Activated CD4-positive, alpha-beta T cell treated with anti-CD3 and anti-CD28 coated beads for 36 hours (primary cell): ENCODE measurements at regions not wholly inside any gene's neighbourhood (a gene's known extent, or its start where the extent isn't known, plus 50 kb on each side); places are given as distances from the start of the nearest gene placed in this dataset.

Source experiments
- ATAC-seq: fragments of 200-7000 bp; cut with Tn5 transposase; one replicate; pipeline ENCODE4 v1.10.0; 2021; ENCODE audit warnings: mild to moderate bottlenecking, moderate library complexity
- CTCF ChIA-PET: fragments of 350-600 bp; sonication (Branson Sonifier 250); formaldehyde crosslinking; loops from one replicate; lab custom pipeline; 2021; ENCODE audit warnings: antibody characterized with exemption; lab: Charles Lee
- POLR2A ChIA-PET: fragments of 350-600 bp; sonication (Branson Sonifier 250); formaldehyde crosslinking; loops from one replicate; lab custom pipeline; 2021; ENCODE audit warnings: antibody characterized with exemption, inconsistent platforms; lab: Charles Lee
- DNase-seq: peaks from one replicate; pipeline ENCODE4 v3.0.0-alpha.2; 2020
- H3K27ac Mint-ChIP-seq: one replicate; pipeline ENCODE4 v1.8.0; 2021; ENCODE audit warnings: mixed read lengths
- H3K27me3 Mint-ChIP-seq: one replicate; pipeline ENCODE4 v1.8.0; 2021; ENCODE audit warnings: mixed read lengths
- H3K36me3 Mint-ChIP-seq: one replicate; pipeline ENCODE4 v1.8.0; 2021; ENCODE audit warnings: low read depth, mixed read lengths
- H3K4me1 Mint-ChIP-seq: one replicate; pipeline ENCODE4 v1.8.0; 2021; ENCODE audit warnings: mixed read lengths
- H3K4me3 Mint-ChIP-seq: one replicate; pipeline ENCODE4 v1.8.0; 2021; ENCODE audit warnings: mild to moderate bottlenecking, moderate library complexity, mixed read lengths
- H3K9me3 Mint-ChIP-seq: one replicate; pipeline ENCODE4 v1.8.0; 2021; ENCODE audit warnings: low read depth, mixed read lengths
- intact Hi-C, 2 experiments: fragments of 100-400 bp; cut with DNase I in 1 of 2; cut with micrococcal nuclease in 1 of 2; formaldehyde crosslinking; loops; one replicate each; pipeline versions ENCODE4 v1.14.2 to v1.15.1; 2022 to 2024; cut with DNase I, micrococcal nuclease

- H3K4me3 Mint-ChIP-seq = no peak overlapping the region
- no peak overlapping the region for H3K27ac Mint-ChIP-seq
- intact Hi-C loops = loop anchor here in 1 of 2 experiments (5.0 kb wide), 1 partner anchor 1267 kb away; no protein-coding TSS in a partner anchor
- H3K4me1 Mint-ChIP-seq = no peaks in the 10 kb centered on the region
- H3K36me3 Mint-ChIP-seq = no peaks in the 10 kb centered on the region
- ChIA-PET CTCF (interaction anchor here (0.6 to 1.5 kb wide), 2 partner anchors 8 to 17 kb away, joined by 3 read pairs; no protein-coding TSS in a partner anchor), POLR2A (no interaction called here)
- H3K27me3 Mint-ChIP-seq = peaks cover 11% of the 10 kb centered on the region
- DNase-seq (no peak), ATAC-seq (no peak)
- H3K9me3 Mint-ChIP-seq = no peaks in the 10 kb centered on the region
Observed at GRCh38 chr6:53974941-53975340, 136.3 kb upstream of the MLIP start.

GRCh38 chr6:53975941-53976615 lies 135.2 kb upstream of the MLIP start:
- intact Hi-C loops = loop anchor here in 1 of 2 experiments (5.0 kb wide), 1 partner anchor 1266 kb away; no protein-coding TSS in a partner anchor
- no peak overlapping the region for H3K27ac Mint-ChIP-seq
- ChIA-PET POLR2A (no interaction called here), CTCF (interaction anchor here (0.7 to 1.5 kb wide), 2 partner anchors 18 to 92 kb away, joined by 3 read pairs; no protein-coding TSS in a partner anchor)
- no peaks in the 10 kb centered on the region for H3K36me3 Mint-ChIP-seq
- DNase-seq = no peak
- H3K4me1 Mint-ChIP-seq = no peaks in the 10 kb centered on the region
- no peak overlapping the region for H3K4me3 Mint-ChIP-seq
- no peaks in the 10 kb centered on the region for H3K9me3 Mint-ChIP-seq
- H3K27me3 Mint-ChIP-seq = peaks cover 8% of the 10 kb centered on the region
- no peak for ATAC-seq

GRCh38 chr6:53977551-53977950 lies 133.7 kb upstream of the MLIP start:
- no peak overlapping the region for H3K27ac Mint-ChIP-seq
- intact Hi-C loops = loop anchor here in 1 of 2 experiments (5.0 kb wide), 1 partner anchor 1265 kb away; no protein-coding TSS in a partner anchor
- no peaks in the 10 kb centered on the region for H3K36me3 Mint-ChIP-seq
- no peak for ATAC-seq
- no peak overlapping the region for H3K4me3 Mint-ChIP-seq
- peaks cover 6% of the 10 kb centered on the region for H3K27me3 Mint-ChIP-seq
- H3K9me3 Mint-ChIP-seq = no peaks in the 10 kb centered on the region
- ChIA-PET CTCF (interaction anchor here (0.6 kb wide), 1 partner anchor 232 kb away, joined by 3 read pairs; no protein-coding TSS in a partner anchor), POLR2A (no interaction called here)
- H3K4me1 Mint-ChIP-seq = no peaks in the 10 kb centered on the region
- DNase-seq = no peak

- H3K27ac Mint-ChIP-seq = no peak overlapping the region
- intact Hi-C loops = loop anchor here (5.0 to 10.0 kb wide), 4 partner anchors 285 to 1263 kb away; no protein-coding TSS in a partner anchor
- CTCF ChIA-PET = no interaction called here
Observed at GRCh38 chr6:53979468-53980067, 131.7 kb upstream of the MLIP start.

GRCh38 chr6:53982366-53983050 lies 128.7 kb upstream of the MLIP start:
- ATAC-seq (no peak), DNase-seq (no peak)
- CTCF ChIA-PET = interaction anchor here (0.7 to 1.1 kb wide), 3 partner anchors 11 to 1576 kb away, joined by 3 read pairs; no protein-coding TSS in a partner anchor
- POLR2A ChIA-PET = no interaction called here
- peaks cover 10% of the 10 kb centered on the region for H3K27me3 Mint-ChIP-seq
- H3K27ac Mint-ChIP-seq = no peak overlapping the region
- H3K36me3 Mint-ChIP-seq = no peaks in the 10 kb centered on the region
- H3K4me3 Mint-ChIP-seq = no peak overlapping the region
- intact Hi-C loops = loop anchor here (10.0 kb wide), 3 partner anchors 282 to 1082 kb away; no protein-coding TSS in a partner anchor
- no peaks in the 10 kb centered on the region for H3K9me3 Mint-ChIP-seq
- no peaks in the 10 kb centered on the region for H3K4me1 Mint-ChIP-seq

More at GRCh38 chr6:53979468-53980067, 131.7 kb upstream of the MLIP start:
- Mint-ChIP-seq H3K36me3 (no peaks in the 10 kb centered on the region), H3K4me3 (no peak overlapping the region), H3K27me3 (peaks cover 6% of the 10 kb centered on the region), H3K9me3 (no peaks in the 10 kb centered on the region), H3K4me1 (no peaks in the 10 kb centered on the region)
- ATAC-seq (no peak), DNase-seq (peak; percentile 8)
- POLR2A ChIA-PET = no interaction called here

- POLR2A ChIA-PET = no interaction called here
- intact Hi-C loops = loop anchor here (10.0 kb wide), 3 partner anchors 282 to 1082 kb away; no protein-coding TSS in a partner anchor
- peaks cover 8% of the 10 kb centered on the region for H3K27me3 Mint-ChIP-seq
- H3K27ac Mint-ChIP-seq = no peak overlapping the region
- CTCF ChIA-PET = interaction anchor here (1.1 kb wide), 1 partner anchor 11 kb away, joined by 3 read pairs; no protein-coding TSS in a partner anchor
- ATAC-seq = no peak
- no peak overlapping the region for H3K4me3 Mint-ChIP-seq
- no peaks in the 10 kb centered on the region for H3K4me1 Mint-ChIP-seq
- H3K36me3 Mint-ChIP-seq = no peaks in the 10 kb centered on the region
- H3K9me3 Mint-ChIP-seq = no peaks in the 10 kb centered on the region
- DNase-seq = no peak
Observed at GRCh38 chr6:53983301-53983700, 127.9 kb upstream of the MLIP start.

GRCh38 chr6:53984163-53984562 lies 127.1 kb upstream of the MLIP start:
- Mint-ChIP-seq H3K4me1 (no peaks in the 10 kb centered on the region), H3K4me3 (no peak overlapping the region), H3K27ac (no peak overlapping the region), H3K9me3 (no peaks in the 10 kb centered on the region), H3K36me3 (no peaks in the 10 kb centered on the region), H3K27me3 (peaks cover 6% of the 10 kb centered on the region)
- intact Hi-C loops = loop anchor here (10.0 kb wide), 3 partner anchors 281 to 1081 kb away; no protein-coding TSS in a partner anchor
- no peak for ATAC-seq
- CTCF ChIA-PET = no interaction called here
- DNase-seq = no peak
- POLR2A ChIA-PET = no interaction called here

GRCh38 chr6:53984581-53984980 lies 126.7 kb upstream of the MLIP start:
- Mint-ChIP-seq H3K27ac (no peak overlapping the region), H3K36me3 (no peaks in the 10 kb centered on the region), H3K9me3 (no peaks in the 10 kb centered on the region), H3K27me3 (peaks cover 6% of the 10 kb centered on the region), H3K4me3 (no peak overlapping the region), H3K4me1 (no peaks in the 10 kb centered on the region)
- POLR2A ChIA-PET = no interaction called here
- CTCF ChIA-PET = no interaction called here
- intact Hi-C loops = loop anchor here (10.0 kb wide), 3 partner anchors 280 to 1080 kb away; no protein-coding TSS in a partner anchor
- DNase-seq = no peak
- no peak for ATAC-seq

GRCh38 chr6:53985366-53985765 lies 125.9 kb upstream of the MLIP start:
- POLR2A ChIA-PET = no interaction called here
- Mint-ChIP-seq H3K27ac (no peak overlapping the region), H3K27me3 (peaks cover 6% of the 10 kb centered on the region), H3K4me3 (no peak overlapping the region), H3K4me1 (no peaks in the 10 kb centered on the region), H3K9me3 (no peaks in the 10 kb centered on the region), H3K36me3 (no peaks in the 10 kb centered on the region)
- ATAC-seq (no peak), DNase-seq (no peak)
- intact Hi-C loops = loop anchor here (5.0 to 10.0 kb wide), 5 partner anchors 279 to 1082 kb away; no protein-coding TSS in a partner anchor
- CTCF ChIA-PET = no interaction called here

- H3K4me3 Mint-ChIP-seq = no peak overlapping the region
- no peak for ATAC-seq
- intact Hi-C loops = loop anchor here (5.0 to 10.0 kb wide), 5 partner anchors 279 to 1081 kb away; no protein-coding TSS in a partner anchor
Observed at GRCh38 chr6:53986165-53986720, 125.0 kb upstream of the MLIP start.

More at GRCh38 chr6:53986165-53986720, 125.0 kb upstream of the MLIP start:
- H3K4me1 Mint-ChIP-seq = no peaks in the 10 kb centered on the region
- no peaks in the 10 kb centered on the region for H3K36me3 Mint-ChIP-seq
- ChIA-PET POLR2A (no interaction called here), CTCF (interaction anchor here (0.8 to 1.3 kb wide), 3 partner anchors 185 to 306 kb away, joined by 3 read pairs; no protein-coding TSS in a partner anchor)
- no peak overlapping the region for H3K27ac Mint-ChIP-seq
- peaks cover 6% of the 10 kb centered on the region for H3K27me3 Mint-ChIP-seq
- peak; percentile 48 for DNase-seq
- no peaks in the 10 kb centered on the region for H3K9me3 Mint-ChIP-seq
